ENCODE measurements at regions not wholly inside any gene's neighbourhood (a gene's known extent, or its start where the extent isn't known, plus 50 kb on each side); places are given as distances from the start of the nearest gene placed in this dataset.

- no peak overlapping the region for H3K27ac ChIP-seq
- TF ChIP-seq CTCF (conservative IDR thresholded peaks at IDR 0.05) = no peak
Measured at GRCh38 chr12:114875313-114875712, 191.3 kb upstream of the TBX3 start.

DNA sequence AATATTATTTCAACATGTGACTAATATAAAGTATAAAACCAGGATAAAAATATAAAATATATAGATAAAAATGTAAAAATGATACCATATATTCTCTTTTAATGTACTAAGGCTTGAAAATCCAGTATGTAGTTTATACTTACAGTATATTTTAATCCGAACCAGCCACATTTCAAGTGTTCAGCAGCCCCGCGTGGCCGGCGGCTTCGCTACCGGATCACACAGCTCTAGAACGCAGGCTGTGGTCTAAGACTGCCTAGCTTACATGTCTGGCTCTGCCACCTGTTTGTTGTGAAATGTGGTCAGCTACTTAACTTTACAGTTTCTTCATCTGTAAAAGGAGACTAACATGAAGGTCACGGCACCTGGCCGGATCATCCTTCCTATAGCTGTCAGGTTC is 189.7 kb upstream of the TBX3 start:
- no peak overlapping the region for H3K27ac ChIP-seq
- TF ChIP-seq CTCF (conservative IDR thresholded peaks at IDR 0.05) = no peak

DNA sequence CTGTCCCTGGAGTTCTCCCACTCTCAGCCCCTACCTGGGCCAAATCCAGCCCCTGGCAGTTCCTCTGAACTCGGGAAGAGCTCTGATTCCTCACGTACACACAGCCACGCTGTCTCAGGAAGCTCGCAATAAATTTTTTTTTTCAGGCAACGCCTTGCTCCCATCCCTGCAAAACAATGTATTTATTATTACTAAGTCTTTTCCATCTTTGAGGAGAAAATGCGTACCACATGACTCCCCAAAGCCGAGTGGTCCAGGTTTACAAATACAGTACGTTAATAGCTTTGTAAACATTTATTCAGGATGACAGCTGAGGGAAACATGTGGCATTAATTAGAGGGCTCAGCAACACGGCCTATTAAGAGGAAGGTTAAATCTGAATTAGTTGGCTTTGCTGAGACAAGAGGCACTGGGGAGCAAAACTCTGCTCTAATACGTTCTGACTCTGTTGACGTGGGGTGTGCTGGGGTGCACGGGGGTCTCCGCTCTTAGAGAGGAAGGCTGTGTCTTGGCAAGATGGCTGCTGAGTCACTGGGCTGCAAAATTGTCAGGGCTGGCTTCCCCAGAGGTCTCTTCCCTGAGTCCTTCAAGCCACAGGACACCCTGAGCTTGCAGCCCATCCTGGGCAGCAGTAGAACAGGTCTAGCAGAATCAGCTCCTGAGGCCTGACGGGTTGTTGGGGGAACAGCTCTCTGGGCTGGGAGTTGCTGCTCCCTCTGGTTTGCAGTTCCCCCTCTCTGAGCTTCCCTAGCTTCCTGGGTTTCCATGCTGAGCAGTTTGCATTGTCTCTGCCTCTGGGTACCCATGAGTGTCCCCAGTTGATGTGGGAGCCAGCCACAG is 185.2 kb upstream of the TBX3 start:
- TF ChIP-seq CTCF (conservative IDR thresholded peaks at IDR 0.05) = no peak

DNA sequence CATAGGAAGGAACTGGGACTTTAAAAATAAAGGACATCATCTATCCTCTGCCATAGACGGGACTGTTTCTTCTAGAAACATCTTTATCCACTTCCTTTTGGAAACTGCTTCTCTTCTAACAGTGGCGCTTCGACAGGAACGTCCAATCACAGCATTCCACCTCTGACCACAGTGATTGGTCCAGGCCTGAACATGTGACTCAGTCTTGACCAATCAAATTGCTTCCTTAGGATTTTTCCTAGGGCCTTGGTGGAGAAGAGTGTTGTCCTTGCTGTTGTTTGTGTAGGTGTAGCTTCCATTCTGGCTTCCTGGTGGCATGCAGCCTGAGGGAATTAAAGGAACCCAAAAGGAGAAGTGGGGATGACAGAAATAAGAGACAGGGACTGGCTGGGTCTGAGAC is 182.4 kb upstream of the TBX3 start:
- no peak for TF ChIP-seq CTCF (conservative IDR thresholded peaks at IDR 0.05)
- H3K27ac ChIP-seq = no peak overlapping the region

More for the DNA sequence above, 185.2 kb upstream of the TBX3 start:
- no peak overlapping the region for H3K27ac ChIP-seq

GRCh38 chr12:114864837-114865551 is 181.0 kb upstream of the TBX3 start:
- no peak overlapping the region for H3K27ac ChIP-seq
- no peak for TF ChIP-seq CTCF (conservative IDR thresholded peaks at IDR 0.05)

GRCh38 chr12:114863911-114864310 is 179.9 kb upstream of the TBX3 start:
- H3K27ac ChIP-seq = no peak overlapping the region
- TF ChIP-seq CTCF (conservative IDR thresholded peaks at IDR 0.05) = no peak

- no peak overlapping the region for H3K27ac ChIP-seq
- no peak for TF ChIP-seq CTCF (conservative IDR thresholded peaks at IDR 0.05)
Measured at GRCh38 chr12:114860969-114861368, 177.0 kb upstream of the TBX3 start.
